GM12891 (cell line): ENCODE measurements at regions not wholly inside any gene's neighbourhood (a gene's known extent, or its start where the extent isn't known, plus 50 kb on each side); places are given as distances from the start of the nearest gene placed in this dataset.

Experiments used
- PAX5 ChIP-seq: IDR thresholded peaks from 2 replicates; pipeline ENCODE4 v1.6.1; 2011; ENCODE audit warnings: low read length, moderate library complexity, mild to moderate bottlenecking; ENCODE audit not compliant: insufficient read depth, severe bottlenecking
- POLR2A ChIP-seq: IDR thresholded peaks from 2 replicates; pipeline ENCODE4 v1.6.1; 2011; ENCODE audit warnings: low read depth, low read length, control low read depth
- POLR2AphosphoS5 ChIP-seq: IDR thresholded peaks from 2 replicates; pipeline ENCODE4 v1.6.1; 2011; ENCODE audit warnings: low read depth, low read length, control low read depth
- SPI1 ChIP-seq: IDR thresholded peaks from 2 replicates; pipeline ENCODE4 v1.6.1; 2011; ENCODE audit warnings: low read depth, low read length, control low read depth
- TAF1 ChIP-seq: IDR thresholded peaks from 2 replicates; pipeline ENCODE4 v1.6.1; 2011; ENCODE audit warnings: low read depth, low read length, control low read depth

- no peak for TF ChIP-seq POLR2AphosphoS5
- TF ChIP-seq POLR2A: no peak
- no peak for TF ChIP-seq TAF1
- TF ChIP-seq SPI1: no peak
- TF ChIP-seq PAX5: no peak
Measured at GRCh38 chr1:18561967-18562366, 68.7 kb upstream of the PAX7 start.
